ENCODE measurements at regions not wholly inside any gene's neighbourhood (a gene's known extent, or its start where the extent isn't known, plus 50 kb on each side); places are given as distances from the start of the nearest gene placed in this dataset.

DNA sequence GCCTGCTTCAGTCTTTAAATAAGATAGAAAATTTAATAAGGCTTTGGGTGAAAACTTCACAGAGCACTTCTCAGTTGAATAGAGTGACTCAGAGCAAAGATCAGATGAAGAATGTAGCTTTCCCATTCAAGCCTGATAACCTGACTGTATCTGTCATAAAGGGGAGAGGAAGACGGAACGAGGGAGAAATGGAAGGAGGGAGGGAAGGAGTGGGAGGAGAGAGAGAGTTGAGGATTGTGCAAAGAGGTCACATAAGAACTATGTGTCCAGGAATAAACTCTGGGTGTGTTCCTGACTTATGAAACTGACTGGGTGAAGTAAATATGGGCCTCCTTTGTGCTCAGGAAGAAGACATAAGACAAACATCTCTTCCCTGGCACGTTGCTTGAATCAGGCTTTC lies 385.5 kb downstream of the LPIN1 start:
- peak; percentile 66 for DNase-seq (ENCODE audit: low read depth)

DNA sequence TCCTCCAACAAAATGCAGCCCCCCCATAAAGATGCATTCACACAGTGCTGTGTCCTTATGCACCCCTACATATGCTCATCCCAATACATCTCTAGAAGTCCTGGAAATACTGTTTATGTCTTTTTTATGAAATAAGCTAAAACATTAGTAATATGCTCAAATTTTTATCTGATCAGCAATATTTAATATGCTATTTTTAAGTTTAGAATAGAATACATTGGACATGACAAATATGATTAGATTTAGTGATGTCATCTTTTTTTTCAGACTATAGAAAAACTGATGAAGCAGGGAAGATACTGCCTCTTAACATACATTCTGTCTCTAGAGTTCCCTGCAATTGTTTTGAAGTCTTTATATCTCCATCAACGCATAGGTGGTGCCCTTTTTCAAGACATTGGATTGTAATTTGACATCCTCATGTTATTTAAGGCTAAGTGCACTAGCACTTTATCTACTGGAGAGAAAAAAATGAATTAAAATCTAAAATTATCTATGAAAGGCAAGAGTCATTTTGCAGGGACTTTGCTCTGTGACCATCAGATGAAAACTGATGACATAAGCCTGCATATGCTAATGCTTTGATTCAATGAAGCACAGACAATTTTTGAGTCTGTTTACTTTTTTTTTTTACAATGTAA lies 395.3 kb downstream of the LPIN1 start:
- no peak overlapping the region for H3K4me3 ChIP-seq (ENCODE audit: low read depth, low read length)
- DNase-seq (ENCODE audit: low read depth), result no peak
- TF ChIP-seq, protein P1, sequence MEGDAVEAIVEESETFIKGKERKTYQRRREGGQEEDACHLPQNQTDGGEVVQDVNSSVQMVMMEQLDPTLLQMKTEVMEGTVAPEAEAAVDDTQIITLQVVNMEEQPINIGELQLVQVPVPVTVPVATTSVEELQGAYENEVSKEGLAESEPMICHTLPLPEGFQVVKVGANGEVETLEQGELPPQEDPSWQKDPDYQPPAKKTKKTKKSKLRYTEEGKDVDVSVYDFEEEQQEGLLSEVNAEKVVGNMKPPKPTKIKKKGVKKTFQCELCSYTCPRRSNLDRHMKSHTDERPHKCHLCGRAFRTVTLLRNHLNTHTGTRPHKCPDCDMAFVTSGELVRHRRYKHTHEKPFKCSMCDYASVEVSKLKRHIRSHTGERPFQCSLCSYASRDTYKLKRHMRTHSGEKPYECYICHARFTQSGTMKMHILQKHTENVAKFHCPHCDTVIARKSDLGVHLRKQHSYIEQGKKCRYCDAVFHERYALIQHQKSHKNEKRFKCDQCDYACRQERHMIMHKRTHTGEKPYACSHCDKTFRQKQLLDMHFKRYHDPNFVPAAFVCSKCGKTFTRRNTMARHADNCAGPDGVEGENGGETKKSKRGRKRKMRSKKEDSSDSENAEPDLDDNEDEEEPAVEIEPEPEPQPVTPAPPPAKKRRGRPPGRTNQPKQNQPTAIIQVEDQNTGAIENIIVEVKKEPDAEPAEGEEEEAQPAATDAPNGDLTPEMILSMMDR (IDR thresholded peaks at IDR 0.05; ENCODE audit: insufficient read depth, low read length), result no peak

More for the DNA sequence above, 385.5 kb downstream of the LPIN1 start:
- TF ChIP-seq, protein P1 (IDR thresholded peaks at IDR 0.05; ENCODE audit: insufficient read depth, low read length), result no peak
- H3K4me3 ChIP-seq (ENCODE audit: low read depth, low read length), result no peak overlapping the region

DNA sequence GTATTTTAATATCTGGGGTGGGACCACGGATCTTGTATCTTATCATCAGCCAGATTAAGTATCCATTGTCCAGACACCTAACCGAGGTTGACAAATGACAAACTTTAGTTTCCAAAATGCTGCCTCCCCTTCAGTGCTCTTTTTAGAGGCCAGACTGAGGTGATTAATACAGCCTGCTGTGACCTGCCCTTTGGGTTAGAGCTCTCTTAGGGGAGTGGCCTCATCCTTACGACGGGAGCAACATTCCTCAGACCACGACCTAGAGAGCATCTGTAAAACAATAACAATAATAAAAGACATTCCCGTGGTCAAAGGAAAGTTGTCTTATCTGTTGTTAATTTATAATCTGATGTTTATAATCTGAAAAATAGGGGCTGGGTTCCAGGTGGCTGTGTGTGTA lies 405.3 kb downstream of the LPIN1 start:
- H3K4me3 ChIP-seq (ENCODE audit: low read depth, low read length), result no peak overlapping the region
- DNase-seq (ENCODE audit: low read depth), result no peak
- TF ChIP-seq, protein P1 (IDR thresholded peaks at IDR 0.05; ENCODE audit: insufficient read depth, low read length), result no peak

DNA sequence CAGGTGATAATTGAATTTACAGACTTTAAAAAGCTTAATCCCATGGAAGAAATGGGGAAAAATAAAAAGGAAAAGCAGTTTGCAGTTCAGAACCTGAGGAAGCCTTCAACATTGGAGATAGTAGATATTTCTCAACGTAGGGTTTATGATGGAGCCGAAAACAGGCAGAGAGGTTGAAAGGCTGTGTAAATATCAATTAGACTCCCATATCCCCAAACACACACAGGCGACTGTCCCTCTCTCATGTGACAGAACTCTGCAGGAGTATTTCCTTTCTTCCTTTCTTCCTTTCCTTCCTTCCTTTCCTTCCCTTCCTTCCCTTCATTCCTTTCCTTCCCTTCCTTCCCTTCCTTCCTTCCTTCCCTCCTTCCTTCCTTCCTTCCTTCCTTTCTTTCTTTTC lies 406.5 kb downstream of the LPIN1 start:
- DNase-seq (ENCODE audit: low read depth), result no peak
- TF ChIP-seq, protein P1 (IDR thresholded peaks at IDR 0.05; ENCODE audit: insufficient read depth, low read length), result no peak
- H3K4me3 ChIP-seq (ENCODE audit: low read depth, low read length), result no peak overlapping the region

DNA sequence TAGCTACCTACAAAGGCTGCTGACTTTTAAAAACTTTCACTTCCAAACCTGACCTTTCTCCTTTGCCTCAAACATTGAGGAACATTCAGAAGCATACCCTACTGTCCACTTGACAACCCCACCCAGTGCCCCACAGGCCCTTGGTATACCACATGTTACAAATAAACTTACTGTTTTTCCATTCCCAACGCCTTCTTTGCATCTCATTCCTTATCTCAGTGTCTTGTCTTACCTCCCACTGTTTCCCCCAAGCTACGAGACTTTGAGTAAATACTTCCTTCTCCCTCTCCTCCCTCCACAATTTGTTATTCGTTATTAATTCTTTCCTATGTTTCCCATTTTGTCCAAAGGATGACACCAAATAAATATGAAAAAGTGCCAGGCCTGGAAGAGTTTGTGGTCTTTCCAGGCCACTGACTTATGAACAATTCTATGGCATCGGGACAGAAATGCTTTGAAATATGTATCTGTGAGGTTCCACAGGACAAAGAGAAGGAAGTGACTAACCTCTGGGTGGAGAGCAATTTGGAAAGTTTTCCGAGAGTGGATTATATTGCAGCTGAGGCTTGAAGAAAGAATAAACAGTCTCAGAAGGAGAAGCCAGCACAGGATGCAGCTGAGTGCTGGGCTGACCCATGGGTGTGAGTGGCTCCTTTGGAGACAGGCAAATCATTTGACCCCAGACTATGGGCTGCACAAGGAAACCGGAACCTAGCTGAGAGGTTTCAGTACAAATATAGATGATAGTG lies 409.0 kb downstream of the LPIN1 start:
- H3K4me3 ChIP-seq (ENCODE audit: low read depth, low read length), result no peak overlapping the region
- TF ChIP-seq, protein P1 (IDR thresholded peaks at IDR 0.05; ENCODE audit: insufficient read depth, low read length), result no peak
- DNase-seq (ENCODE audit: low read depth), result peak; percentile 93

DNA sequence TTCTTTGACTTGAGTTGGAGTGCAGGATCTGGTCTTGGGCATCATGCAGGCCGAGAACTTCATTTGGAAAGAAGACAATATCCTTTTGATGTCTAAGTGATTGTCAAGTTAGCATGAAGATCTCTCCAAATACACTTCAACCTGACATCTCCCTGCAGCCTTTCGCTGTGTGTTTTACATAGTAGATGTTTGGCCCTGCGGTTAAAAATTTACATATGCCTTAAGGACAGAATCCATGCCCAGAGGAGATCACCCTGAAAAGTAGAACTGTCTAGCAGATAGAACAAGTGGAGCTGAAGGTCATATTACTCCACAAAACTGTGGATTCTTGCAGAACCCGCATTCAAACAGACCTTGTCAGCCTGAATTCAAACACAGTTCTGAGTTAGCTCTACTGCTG lies 409.9 kb downstream of the LPIN1 start:
- DNase-seq (ENCODE audit: low read depth), result peak; percentile 28
- no peak overlapping the region for H3K4me3 ChIP-seq (ENCODE audit: low read depth, low read length)
- TF ChIP-seq, protein P1 (IDR thresholded peaks at IDR 0.05; ENCODE audit: insufficient read depth, low read length), result no peak
